PFSK-1 (cell line): ENCODE measurements at regions not wholly inside any gene's neighbourhood (a gene's known extent, or its start where the extent isn't known, plus 50 kb on each side); places are given as distances from the start of the nearest gene placed in this dataset.

Experiments
- FOXP2 ChIP-seq: optimal IDR thresholded peaks from 2 replicates; pipeline ENCODE3; 2011; ENCODE audit warnings: borderline replicate concordance, control low read depth, inconsistent platforms; ENCODE audit not compliant: insufficient read depth; ENCODE audit errors: extremely low read length, extremely low read depth
- POLR2AphosphoS5 ChIP-seq: IDR thresholded peaks from 2 replicates; pipeline ENCODE4 v1.6.1; 2012; ENCODE audit warnings: low read depth, mild to moderate bottlenecking, control low read depth, low read length, moderate library complexity
- REST ChIP-seq, 2 experiments: IDR thresholded peaks; 2 replicates each; pipeline versions ENCODE4 v1.6.1 to v1.8.0; 2011 to 2012; ENCODE audit warnings: low read depth in 2 of 2, low read length in 2 of 2, control low read depth in 1 of 2, inconsistent platforms in 1 of 2, mild to moderate bottlenecking in 1 of 2, moderate library complexity in 1 of 2; ENCODE audit not compliant: insufficient read depth in 1 of 2
- SIN3A ChIP-seq: IDR thresholded peaks from 2 replicates; pipeline ENCODE4 v1.6.1; 2012; ENCODE audit warnings: mild to moderate bottlenecking, low read length, moderate library complexity, borderline replicate concordance; ENCODE audit not compliant: insufficient read depth
- TAF1 ChIP-seq: IDR thresholded peaks from 2 replicates; pipeline ENCODE4 v1.6.1; 2012; ENCODE audit warnings: low read length, control low read depth, borderline replicate concordance; ENCODE audit not compliant: insufficient read depth

- TF ChIP-seq POLR2AphosphoS5 (no peak), FOXP2 (no peak), REST (IDR thresholded peaks at IDR 0.05; ENCODE audit: insufficient read depth in 1 of 2, low read depth in 2 of 2, low read length in 2 of 2) (no peak), SIN3A (no peak), TAF1 (no peak)
These were observed 65.9 kb downstream of the EFNB1 start for GRCh38 chrX:68894513-68895340.

- no peak for TF ChIP-seq POLR2AphosphoS5
- TF ChIP-seq SIN3A = no peak
- TF ChIP-seq FOXP2 = no peak
- TF ChIP-seq REST (IDR thresholded peaks at IDR 0.05; ENCODE audit: insufficient read depth in 1 of 2, low read depth in 2 of 2, low read length in 2 of 2) = no peak
- no peak for TF ChIP-seq TAF1
These were observed 65.3 kb downstream of the EFNB1 start for GRCh38 chrX:68894142-68894512.

- TF ChIP-seq FOXP2 (no peak), REST (IDR thresholded peaks at IDR 0.05; ENCODE audit: insufficient read depth in 1 of 2, low read depth in 2 of 2, low read length in 2 of 2) (no peak), TAF1 (no peak), POLR2AphosphoS5 (no peak), SIN3A (no peak)
These were observed 63.8 kb downstream of the EFNB1 start for GRCh38 chrX:68892651-68893050.

- TF ChIP-seq TAF1 = no peak
- no peak for TF ChIP-seq POLR2AphosphoS5
- no peak for TF ChIP-seq SIN3A
- TF ChIP-seq REST (IDR thresholded peaks at IDR 0.05; ENCODE audit: insufficient read depth in 1 of 2, low read depth in 2 of 2, low read length in 2 of 2) = no peak
- no peak for TF ChIP-seq FOXP2
These were observed 63.3 kb downstream of the EFNB1 start for GRCh38 chrX:68892134-68892533.
